Nucleus accumbens (tissue), 56 donors: ENCODE measurements at regions not wholly inside any gene's neighbourhood (a gene's known extent, or its start where the extent isn't known, plus 50 kb on each side); places are given as distances from the start of the nearest gene placed in this dataset.

Source experiments
- DNase-seq, 56 donors: peaks; one replicate each; lab custom pipeline; 2025; lab: John Stamatoyannopoulos, UW

GRCh38 chr4:33262824-33263223, 2542.7 kb downstream of the PCDH7 start:
- DNase-seq: no peak

GRCh38 chr4:33268776-33269175, 2548.6 kb downstream of the PCDH7 start:
- DNase-seq: no peak

GRCh38 chr4:33270403-33270802, 2550.2 kb downstream of the PCDH7 start:
- DNase-seq: no peak

GRCh38 chr4:33272722-33273121, 2552.6 kb downstream of the PCDH7 start:
- no peak for DNase-seq

GRCh38 chr4:33283818-33284217, 2563.6 kb downstream of the PCDH7 start:
- no peak for DNase-seq

- DNase-seq: no peak
Observed at GRCh38 chr4:33296876-33297455, 2576.8 kb downstream of the PCDH7 start.

- DNase-seq: no peak
Observed at GRCh38 chr4:33302321-33302720, 2582.2 kb downstream of the PCDH7 start.

- DNase-seq: no peak
Observed at GRCh38 chr4:33306131-33306530, 2586.0 kb downstream of the PCDH7 start.

GRCh38 chr4:33316033-33316432, 2595.9 kb downstream of the PCDH7 start:
- no peak for DNase-seq

GRCh38 chr4:33316578-33316977, 2596.4 kb downstream of the PCDH7 start:
- DNase-seq: no peak

GRCh38 chr4:33323393-33323792, 2603.2 kb downstream of the PCDH7 start:
- no peak for DNase-seq

- no peak for DNase-seq
Observed at GRCh38 chr4:33334416-33334815, 2614.2 kb downstream of the PCDH7 start.

- DNase-seq: no peak
Observed at GRCh38 chr4:33339762-33340161, 2619.6 kb downstream of the PCDH7 start.

- DNase-seq: no peak
Observed at GRCh38 chr4:33340168-33340567, 2620.0 kb downstream of the PCDH7 start.

GRCh38 chr4:33349376-33349775, 2629.2 kb downstream of the PCDH7 start:
- DNase-seq: no peak

- no peak for DNase-seq
Observed at GRCh38 chr4:33357121-33357520, 2637.0 kb downstream of the PCDH7 start.

GRCh38 chr4:33369446-33369845, 2649.3 kb downstream of the PCDH7 start:
- DNase-seq: peak in 10 of 56 donors; percentile 0 to 37 (median 3)

- no peak for DNase-seq
Observed at GRCh38 chr4:33381816-33382215, 2661.6 kb downstream of the PCDH7 start.

GRCh38 chr4:33386764-33387163, 2666.6 kb downstream of the PCDH7 start:
- DNase-seq: no peak

GRCh38 chr4:33390976-33391375, 2670.8 kb downstream of the PCDH7 start:
- DNase-seq: no peak

GRCh38 chr4:33395731-33396485, 2675.7 kb downstream of the PCDH7 start:
- no peak for DNase-seq

GRCh38 chr4:33400504-33400903, 2680.3 kb downstream of the PCDH7 start:
- DNase-seq: peak in 1 of 56 donors; percentile 0
